HT-29 (cell line): ENCODE measurements at regions not wholly inside any gene's neighbourhood (a gene's known extent, or its start where the extent isn't known, plus 50 kb on each side); places are given as distances from the start of the nearest gene placed in this dataset.

Experiments used
- DNase-seq: peaks from one replicate; pipeline ENCODE4 v3.0.0-alpha.2; 2015; ENCODE audit warnings: low spot score

DNA sequence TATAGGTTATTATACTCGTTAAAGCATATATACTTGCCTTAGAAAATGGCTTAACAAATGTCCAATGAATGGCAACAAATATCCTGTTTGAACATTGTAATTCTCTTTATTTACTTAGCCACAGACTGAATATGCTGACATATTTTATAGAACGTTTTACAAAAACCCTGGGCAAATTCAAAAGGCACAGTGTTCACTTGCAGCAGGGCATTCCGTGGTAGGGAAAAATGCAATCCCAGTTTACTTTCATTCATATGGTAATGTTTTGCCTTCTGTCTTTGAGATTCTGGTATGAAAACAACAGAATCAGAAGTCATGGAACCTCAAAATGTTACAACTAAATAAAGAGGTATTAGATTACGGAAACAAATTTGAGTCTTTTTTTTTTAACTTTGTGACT is 56.2 kb upstream of the MYCBP2 start:
- DNase-seq: no peak

DNA sequence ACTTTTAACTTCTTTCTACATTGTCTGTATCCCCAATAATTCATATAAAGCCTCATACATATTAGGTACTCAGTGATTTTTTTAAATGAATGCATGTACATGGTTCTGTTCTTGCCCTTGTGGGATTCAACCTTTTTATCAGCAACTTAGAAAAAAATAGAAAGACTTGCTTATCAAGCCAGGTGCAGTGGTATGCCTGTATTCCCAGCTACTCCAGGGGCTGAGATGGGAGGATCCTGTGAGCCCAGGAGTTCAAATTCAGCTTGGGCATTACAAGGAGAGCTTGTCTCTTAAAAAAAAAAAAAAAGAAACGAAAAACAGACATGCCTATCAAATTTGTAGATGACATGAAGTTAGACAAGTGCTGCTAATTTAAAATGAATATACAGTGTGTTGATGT is 54.2 kb upstream of the MYCBP2 start:
- no peak for DNase-seq

DNA sequence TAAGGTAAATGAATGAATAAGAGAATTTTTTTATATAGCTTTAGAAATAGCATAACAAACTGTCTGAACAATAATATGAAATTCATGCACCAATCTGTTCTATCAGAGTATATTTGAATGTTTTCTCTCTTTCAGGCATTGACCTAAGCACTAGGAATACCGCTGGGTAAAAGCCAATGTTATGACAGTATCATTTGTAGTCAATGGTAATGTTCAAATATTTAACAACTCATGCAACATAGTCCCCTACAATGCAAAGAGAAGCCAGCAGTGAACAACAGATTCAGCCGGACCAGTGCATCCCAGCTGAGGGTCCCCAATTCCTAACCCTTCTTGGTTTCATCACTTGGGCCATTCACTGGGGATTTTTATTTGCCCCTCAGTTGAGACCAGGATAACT is 52.6 kb upstream of the MYCBP2 start:
- no peak for DNase-seq

DNA sequence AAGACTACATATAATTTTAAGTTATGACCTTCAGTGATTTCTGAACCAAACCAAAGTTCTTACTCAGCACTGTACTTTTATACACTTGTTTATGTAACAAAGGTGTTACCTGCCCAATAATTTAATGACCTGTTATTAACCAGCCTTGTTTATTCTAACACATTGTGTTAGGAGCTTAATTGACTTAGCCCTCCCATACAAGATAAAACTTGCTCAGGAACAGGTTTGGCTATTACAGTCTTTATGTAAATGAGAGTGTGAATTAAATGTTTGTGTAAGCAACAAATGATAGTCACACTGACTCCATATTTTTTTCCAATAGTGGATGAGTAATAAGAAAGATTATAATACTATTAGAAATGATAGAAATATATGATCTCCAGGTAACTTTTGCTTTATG is 51.8 kb upstream of the MYCBP2 start:
- DNase-seq: no peak

DNA sequence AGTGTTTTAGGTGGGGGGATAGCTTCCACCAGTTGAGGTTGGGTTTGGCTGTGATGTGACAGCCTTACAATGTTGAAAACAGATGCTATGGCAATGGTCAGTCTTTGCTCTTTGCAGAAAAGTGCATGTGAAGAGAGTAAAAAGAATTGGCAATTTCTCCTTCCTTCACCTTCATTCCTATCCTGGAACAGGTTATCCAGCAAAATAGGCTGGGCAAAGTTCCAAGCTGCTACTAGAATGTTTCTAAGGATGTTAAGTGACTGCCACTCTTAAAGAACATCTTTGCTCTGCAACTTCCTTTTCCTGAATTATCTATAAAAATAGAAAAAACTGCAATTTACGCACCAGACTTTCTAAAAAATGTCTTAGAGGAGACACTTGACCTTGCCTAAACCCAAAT is 50.1 kb upstream of the MYCBP2 start:
- peak; percentile 5 for DNase-seq
